AG08395 (cell line): ENCODE measurements at regions not wholly inside any gene's neighbourhood (a gene's known extent, or its start where the extent isn't known, plus 50 kb on each side); places are given as distances from the start of the nearest gene placed in this dataset.

Experiments
- DNase-seq: peaks from one replicate; pipeline ENCODE4 v3.0.0; 2012; ENCODE audit warnings: mixed read lengths, low spot score

- DNase-seq, result no peak
Measured at GRCh38 chr3:101172516-101172915, 147.9 kb downstream of the IMPG2 start.

- no peak for DNase-seq
Measured at GRCh38 chr3:101171681-101172191, 148.6 kb downstream of the IMPG2 start.

- no peak for DNase-seq
Measured at GRCh38 chr3:101170806-101171558, 149.4 kb downstream of the IMPG2 start.

GRCh38 chr3:101170062-101170771, 150.2 kb downstream of the IMPG2 start:
- DNase-seq, result peak; percentile 28

GRCh38 chr3:101169516-101169915, 150.9 kb downstream of the IMPG2 start:
- DNase-seq, result no peak

GRCh38 chr3:101167376-101167775, 153.0 kb downstream of the IMPG2 start:
- no peak for DNase-seq

GRCh38 chr3:101166150-101166549, 154.2 kb downstream of the IMPG2 start:
- DNase-seq, result no peak

GRCh38 chr3:101163554-101163953, 156.8 kb downstream of the IMPG2 start:
- peak; percentile 7 for DNase-seq

- DNase-seq, result no peak
Measured at GRCh38 chr3:101159478-101159877, 160.9 kb downstream of the IMPG2 start.

GRCh38 chr3:101158374-101158773, 162.0 kb downstream of the IMPG2 start:
- DNase-seq, result no peak

GRCh38 chr3:101156787-101157345, 163.5 kb downstream of the IMPG2 start:
- DNase-seq, result no peak

- DNase-seq, result no peak
Measured at GRCh38 chr3:101155825-101156224, 162.6 kb upstream of the ABI3BP start.

GRCh38 chr3:101154401-101154800, 161.2 kb upstream of the ABI3BP start:
- no peak for DNase-seq

- DNase-seq, result no peak
Measured at GRCh38 chr3:101151286-101151913, 158.2 kb upstream of the ABI3BP start.

- no peak for DNase-seq
Measured at GRCh38 chr3:101150504-101150903, 157.3 kb upstream of the ABI3BP start.

GRCh38 chr3:101149707-101150106, 156.5 kb upstream of the ABI3BP start:
- DNase-seq, result no peak

GRCh38 chr3:101149251-101149650, 156.0 kb upstream of the ABI3BP start:
- DNase-seq, result no peak

- no peak for DNase-seq
Measured at GRCh38 chr3:101148001-101148400, 154.8 kb upstream of the ABI3BP start.

- DNase-seq, result no peak
Measured at GRCh38 chr3:101146946-101147345, 153.7 kb upstream of the ABI3BP start.

- no peak for DNase-seq
Measured at GRCh38 chr3:101144105-101144504, 150.9 kb upstream of the ABI3BP start.

- no peak for DNase-seq
Measured at GRCh38 chr3:101143012-101143411, 149.8 kb upstream of the ABI3BP start.

- no peak for DNase-seq
Measured at GRCh38 chr3:101142160-101142559, 148.9 kb upstream of the ABI3BP start.

- DNase-seq, result no peak
Measured at GRCh38 chr3:101141135-101141534, 147.9 kb upstream of the ABI3BP start.
